GM06990 (cell line): ENCODE measurements at regions not wholly inside any gene's neighbourhood (a gene's known extent, or its start where the extent isn't known, plus 50 kb on each side); places are given as distances from the start of the nearest gene placed in this dataset.

Experiments used
- DNase-seq: peaks from one replicate; pipeline ENCODE4 v3.0.0-alpha.2; 2011; ENCODE audit not compliant: insufficient read length; ENCODE audit errors: extremely low read depth
- H3K27me3 ChIP-seq: replicated peaks from 2 replicates; pipeline ENCODE4 v1.6.0; 2011; ENCODE audit warnings: low read length; ENCODE audit not compliant: control insufficient read depth, insufficient read depth
- H3K36me3 ChIP-seq: 2 replicates; pipeline ENCODE4 v1.5.1; 2011; ENCODE audit warnings: low read length; ENCODE audit not compliant: control insufficient read depth, insufficient read depth
- H3K4me3 ChIP-seq: replicated peaks from 2 replicates; pipeline ENCODE4 v1.5.1; 2011; ENCODE audit warnings: low read depth, mild to moderate bottlenecking, control low read depth, low read length
- TF ChIP-seq, protein P1 (sequence below): IDR thresholded peaks from 2 replicates; pipeline ENCODE4 v1.5.1; 2011; ENCODE audit warnings: low read length, control low read depth, mild to moderate bottlenecking, inconsistent platforms; ENCODE audit not compliant: insufficient read depth, poor library complexity, severe bottlenecking

DNA sequence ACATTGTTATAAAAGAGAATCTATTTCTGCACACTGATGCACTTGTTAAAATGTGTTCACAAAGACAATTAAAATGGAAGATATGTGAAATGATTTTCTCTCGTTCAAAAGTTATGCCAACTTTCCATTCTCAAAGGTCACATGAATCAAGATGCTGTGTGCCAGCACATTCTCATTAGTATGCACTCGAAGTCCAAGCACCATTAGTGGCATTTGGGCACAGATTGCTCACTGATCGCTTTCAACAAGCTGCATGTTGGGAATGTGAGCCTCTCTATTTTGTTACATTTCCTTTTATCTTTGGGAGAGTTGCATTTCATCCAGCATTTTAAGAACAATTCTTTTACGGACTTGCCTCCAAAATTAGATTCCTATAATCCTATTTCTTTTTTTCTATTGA is 398.9 kb downstream of the FBXO15 start:
- Histone ChIP-seq H3K36me3 (no peaks in the 10 kb centered on the region), H3K27me3 (no peaks in the 10 kb centered on the region), H3K4me3 (no peak overlapping the region)
- no peak for DNase-seq
- TF ChIP-seq, protein P1, sequence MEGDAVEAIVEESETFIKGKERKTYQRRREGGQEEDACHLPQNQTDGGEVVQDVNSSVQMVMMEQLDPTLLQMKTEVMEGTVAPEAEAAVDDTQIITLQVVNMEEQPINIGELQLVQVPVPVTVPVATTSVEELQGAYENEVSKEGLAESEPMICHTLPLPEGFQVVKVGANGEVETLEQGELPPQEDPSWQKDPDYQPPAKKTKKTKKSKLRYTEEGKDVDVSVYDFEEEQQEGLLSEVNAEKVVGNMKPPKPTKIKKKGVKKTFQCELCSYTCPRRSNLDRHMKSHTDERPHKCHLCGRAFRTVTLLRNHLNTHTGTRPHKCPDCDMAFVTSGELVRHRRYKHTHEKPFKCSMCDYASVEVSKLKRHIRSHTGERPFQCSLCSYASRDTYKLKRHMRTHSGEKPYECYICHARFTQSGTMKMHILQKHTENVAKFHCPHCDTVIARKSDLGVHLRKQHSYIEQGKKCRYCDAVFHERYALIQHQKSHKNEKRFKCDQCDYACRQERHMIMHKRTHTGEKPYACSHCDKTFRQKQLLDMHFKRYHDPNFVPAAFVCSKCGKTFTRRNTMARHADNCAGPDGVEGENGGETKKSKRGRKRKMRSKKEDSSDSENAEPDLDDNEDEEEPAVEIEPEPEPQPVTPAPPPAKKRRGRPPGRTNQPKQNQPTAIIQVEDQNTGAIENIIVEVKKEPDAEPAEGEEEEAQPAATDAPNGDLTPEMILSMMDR = no peak

DNA sequence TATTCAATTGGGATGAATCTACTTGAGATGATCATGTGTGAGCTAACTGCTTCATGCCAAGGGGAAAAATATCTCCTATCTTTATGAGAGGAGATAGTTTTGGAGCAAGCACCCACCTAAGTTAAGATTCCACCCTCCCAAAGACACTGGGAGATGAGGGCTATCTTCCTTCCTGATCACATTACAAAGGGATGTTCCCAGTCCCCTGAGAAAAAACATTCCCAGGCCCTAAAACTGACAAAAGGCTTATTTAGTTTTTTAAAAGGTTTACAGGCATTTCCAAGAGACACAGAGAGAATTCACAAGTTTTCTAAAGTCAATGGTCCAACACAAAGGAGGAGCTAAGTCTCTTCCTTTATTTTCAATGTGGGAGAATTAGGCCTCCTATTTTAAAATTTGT is 401.5 kb downstream of the FBXO15 start:
- no peaks in the 10 kb centered on the region for H3K36me3 ChIP-seq
- TF ChIP-seq, protein P1 = no peak

DNA sequence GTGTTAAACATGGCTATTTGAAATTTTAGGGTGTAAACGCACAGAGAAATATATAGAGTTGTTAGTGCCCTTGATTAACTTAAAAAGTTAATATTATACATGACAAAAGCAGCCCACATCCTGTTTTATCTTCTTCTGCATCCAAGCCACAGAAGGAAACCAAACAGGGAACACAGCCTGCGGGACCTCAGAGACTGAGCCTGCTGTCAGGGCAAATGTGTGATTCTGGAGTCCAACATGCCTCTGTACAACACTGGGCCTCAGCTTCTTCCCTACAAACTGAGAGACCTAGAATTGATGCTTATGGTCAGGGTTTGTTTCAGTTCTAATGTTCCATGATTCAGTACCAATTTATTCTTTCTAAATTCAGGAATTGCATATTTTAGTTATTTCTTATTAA is 404.7 kb downstream of the FBXO15 start:
- Histone ChIP-seq H3K27me3 (no peaks in the 10 kb centered on the region), H3K4me3 (no peak overlapping the region), H3K36me3 (no peaks in the 10 kb centered on the region)
- no peak for DNase-seq
- TF ChIP-seq, protein P1 = no peak

More for the DNA sequence above, 401.5 kb downstream of the FBXO15 start:
- H3K27me3 ChIP-seq = no peaks in the 10 kb centered on the region
- no peak overlapping the region for H3K4me3 ChIP-seq
- no peak for DNase-seq

DNA sequence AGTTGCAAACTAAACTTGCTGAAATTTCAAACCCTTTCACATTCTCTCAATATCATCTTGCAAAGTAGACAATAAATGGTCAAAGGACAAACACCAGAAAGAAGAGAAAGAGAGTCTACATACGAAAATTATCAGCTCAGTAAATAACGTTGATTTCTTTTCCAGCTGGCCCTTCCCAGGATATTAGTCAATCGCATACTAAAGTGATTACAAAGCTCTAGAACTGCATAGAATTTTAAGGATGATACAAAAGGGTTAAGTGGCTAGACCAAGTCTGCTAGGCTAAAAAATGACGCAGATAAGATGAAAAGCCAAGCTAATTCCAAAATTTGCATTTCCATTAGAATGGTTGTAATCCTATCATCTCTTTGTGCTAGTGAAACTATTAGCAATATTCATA is 405.7 kb downstream of the FBXO15 start:
- Histone ChIP-seq H3K36me3 (no peaks in the 10 kb centered on the region), H3K27me3 (no peaks in the 10 kb centered on the region), H3K4me3 (no peak overlapping the region)
- TF ChIP-seq, protein P1 = no peak
- no peak for DNase-seq

DNA sequence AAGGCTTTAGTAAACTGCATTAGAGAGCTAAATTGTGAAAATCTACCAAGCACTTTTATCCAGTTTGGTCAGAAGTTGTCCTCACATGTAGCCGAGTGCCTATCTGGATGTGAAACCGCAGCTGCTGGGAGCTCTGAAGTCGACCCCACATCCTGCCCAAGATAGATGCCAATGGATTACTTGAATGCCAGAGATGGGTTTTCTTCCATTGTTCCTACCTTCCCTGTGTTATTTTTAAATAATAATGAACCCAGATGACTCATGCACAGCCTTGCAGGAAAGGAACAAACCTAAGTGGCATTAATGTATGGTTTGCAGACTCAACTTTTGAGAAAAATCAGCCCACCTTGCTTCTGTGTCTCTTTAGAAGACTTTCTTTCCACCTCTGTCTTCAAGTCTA is 408.5 kb downstream of the FBXO15 start:
- TF ChIP-seq, protein P1 = no peak
- H3K36me3 ChIP-seq = no peaks in the 10 kb centered on the region
- no peak overlapping the region for H3K4me3 ChIP-seq
- DNase-seq = no peak
- no peaks in the 10 kb centered on the region for H3K27me3 ChIP-seq

DNA sequence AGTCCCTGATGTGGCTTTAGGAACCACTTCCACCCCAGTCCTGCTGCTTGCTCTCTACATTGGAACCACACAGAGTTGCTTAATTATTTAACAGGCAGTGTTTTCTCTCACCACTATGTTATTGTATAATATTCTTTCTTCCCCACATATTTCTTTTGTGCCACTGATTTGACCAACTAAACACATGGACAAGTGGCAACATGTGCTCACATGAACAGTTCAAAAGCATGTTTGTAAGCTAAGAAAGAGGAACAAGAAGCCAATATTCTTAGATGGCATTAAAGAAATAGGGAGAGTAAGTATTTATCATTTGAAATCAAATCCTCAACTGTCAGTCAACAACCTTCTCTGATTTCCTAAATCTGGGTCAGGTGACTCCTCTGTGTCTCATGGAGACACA is 409.6 kb downstream of the FBXO15 start:
- TF ChIP-seq, protein P1 = no peak

More for the DNA sequence above, 409.6 kb downstream of the FBXO15 start:
- no peaks in the 10 kb centered on the region for H3K27me3 ChIP-seq
- H3K36me3 ChIP-seq = no peaks in the 10 kb centered on the region
- H3K4me3 ChIP-seq = no peak overlapping the region
- DNase-seq = no peak
